Hepatocyte (in vitro differentiated cells): ENCODE measurements at regions not wholly inside any gene's neighbourhood (a gene's known extent, or its start where the extent isn't known, plus 50 kb on each side); places are given as distances from the start of the nearest gene placed in this dataset.

Source experiments
- DNase-seq: peaks from one replicate; pipeline ENCODE4 v3.0.0-alpha.2; 2016; ENCODE audit warnings: low spot score
- H2AFZ ChIP-seq: fragments of 200-600 bp; sonication (generic); 2 replicates; pipeline ENCODE4 v1.6.0; 2016; ENCODE audit warnings: antibody characterized with exemption, mild to moderate bottlenecking
- H3K27ac ChIP-seq: fragments of 200-600 bp; sonication (generic); 2 replicates; pipeline ENCODE4 v1.5.1; 2016; ENCODE audit warnings: mild to moderate bottlenecking
- H3K27me3 ChIP-seq: fragments of 200-600 bp; sonication (generic); 2 replicates; pipeline ENCODE4 v1.6.1; 2016
- H3K36me3 ChIP-seq: fragments of 200-600 bp; sonication (generic); replicated peaks from 2 replicates; pipeline ENCODE4 v1.5.1; 2016; ENCODE audit warnings: low read depth; ENCODE audit not compliant: insufficient read depth
- H3K4me1 ChIP-seq: fragments of 200-600 bp; sonication (generic); 2 replicates; pipeline ENCODE4 v1.5.1; 2016; ENCODE audit warnings: mild to moderate bottlenecking, moderate library complexity; ENCODE audit not compliant: insufficient read depth
- H3K4me2 ChIP-seq: fragments of 200-600 bp; sonication (generic); 2 replicates; pipeline ENCODE4 v1.6.0; 2016
- H3K4me3 ChIP-seq: fragments of 200-600 bp; sonication (generic); 2 replicates; pipeline ENCODE4 v1.5.1; 2016; ENCODE audit warnings: mild to moderate bottlenecking
- H3K79me2 ChIP-seq: fragments of 200-600 bp; sonication (generic); 2 replicates; pipeline ENCODE4 v1.6.0; 2017; ENCODE audit warnings: mild to moderate bottlenecking
- H3K9me2 ChIP-seq: fragments of 200-600 bp; sonication (generic); replicated peaks from 2 replicates; pipeline ENCODE4 v1.6.0; 2017; ENCODE audit warnings: mild to moderate bottlenecking; ENCODE audit not compliant: insufficient read depth
- H3K9me3 ChIP-seq: fragments of 200-600 bp; sonication (generic); 2 replicates; pipeline ENCODE4 v1.5.1; 2016; ENCODE audit warnings: low read depth, mild to moderate bottlenecking
- H4K20me1 ChIP-seq: fragments of 200-600 bp; sonication (generic); 2 replicates; pipeline ENCODE4 v1.6.0; 2016; ENCODE audit warnings: mild to moderate bottlenecking; ENCODE audit not compliant: insufficient read depth, poor library complexity, severe bottlenecking
- EZH2 ChIP-seq: fragments of 200-600 bp; sonication (generic); IDR thresholded peaks from 2 replicates; pipeline ENCODE4 v1.6.1; 2016; ENCODE audit warnings: antibody characterized with exemption, mild to moderate bottlenecking, borderline replicate concordance
- EZH2phosphoT487 ChIP-seq: fragments of 200-600 bp; sonication (generic); IDR thresholded peaks from one replicate; pipeline ENCODE4 v1.6.1; 2018; ENCODE audit warnings: antibody characterized with exemption, mild to moderate bottlenecking, low read depth, moderate library complexity; ENCODE audit not compliant: unreplicated experiment, severe bottlenecking
- WGBS: methylation state at CpG from one replicate; pipeline ENCODE4 v1.1.6; 2016; ENCODE audit warnings: low lambda C conversion rate; ENCODE audit errors: missing lambda C conversion rate; 5-methylcytosine and 5-hydroxymethylcytosine counted together
- TF ChIP-seq, protein P1 (sequence below): fragments of 200-600 bp; sonication (generic); IDR thresholded peaks from 2 replicates; pipeline ENCODE4 v1.5.1; 2016; ENCODE audit warnings: antibody characterized with exemption, mild to moderate bottlenecking; ENCODE audit not compliant: poor library complexity

- Histone ChIP-seq H3K4me2 (no peak overlapping the region), H3K36me3 (no peaks in the 10 kb centered on the region), H3K4me1 (no peaks in the 10 kb centered on the region), H4K20me1 (no peaks in the 10 kb centered on the region), H3K9me3 (no peaks in the 10 kb centered on the region), H3K27me3 (no peaks in the 10 kb centered on the region), H3K27ac (no peak overlapping the region), H2AFZ (no peak overlapping the region), H3K79me2 (no peaks in the 10 kb centered on the region), H3K9me2 (no peaks in the 10 kb centered on the region), H3K4me3 (no peak overlapping the region)
- WGBS = 71% methylated on average over 7 of the region's 7 CpGs
- peak; percentile 79 for DNase-seq
- TF ChIP-seq EZH2phosphoT487 (no peak), EZH2 (no peak)
- TF ChIP-seq, protein P1, sequence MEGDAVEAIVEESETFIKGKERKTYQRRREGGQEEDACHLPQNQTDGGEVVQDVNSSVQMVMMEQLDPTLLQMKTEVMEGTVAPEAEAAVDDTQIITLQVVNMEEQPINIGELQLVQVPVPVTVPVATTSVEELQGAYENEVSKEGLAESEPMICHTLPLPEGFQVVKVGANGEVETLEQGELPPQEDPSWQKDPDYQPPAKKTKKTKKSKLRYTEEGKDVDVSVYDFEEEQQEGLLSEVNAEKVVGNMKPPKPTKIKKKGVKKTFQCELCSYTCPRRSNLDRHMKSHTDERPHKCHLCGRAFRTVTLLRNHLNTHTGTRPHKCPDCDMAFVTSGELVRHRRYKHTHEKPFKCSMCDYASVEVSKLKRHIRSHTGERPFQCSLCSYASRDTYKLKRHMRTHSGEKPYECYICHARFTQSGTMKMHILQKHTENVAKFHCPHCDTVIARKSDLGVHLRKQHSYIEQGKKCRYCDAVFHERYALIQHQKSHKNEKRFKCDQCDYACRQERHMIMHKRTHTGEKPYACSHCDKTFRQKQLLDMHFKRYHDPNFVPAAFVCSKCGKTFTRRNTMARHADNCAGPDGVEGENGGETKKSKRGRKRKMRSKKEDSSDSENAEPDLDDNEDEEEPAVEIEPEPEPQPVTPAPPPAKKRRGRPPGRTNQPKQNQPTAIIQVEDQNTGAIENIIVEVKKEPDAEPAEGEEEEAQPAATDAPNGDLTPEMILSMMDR = no peak
Observed at GRCh38 chr17:73705594-73705993, 61.3 kb upstream of the SDK2 start.

GRCh38 chr17:73706428-73706827 lies 62.2 kb upstream of the SDK2 start:
- H3K9me2 ChIP-seq = no peaks in the 10 kb centered on the region
- no peaks in the 10 kb centered on the region for H4K20me1 ChIP-seq
- H3K4me2 ChIP-seq = no peak overlapping the region
- no peaks in the 10 kb centered on the region for H3K79me2 ChIP-seq
- no peak overlapping the region for H3K27ac ChIP-seq
- no peaks in the 10 kb centered on the region for H3K36me3 ChIP-seq
- no peaks in the 10 kb centered on the region for H3K27me3 ChIP-seq
- 90% methylated on average over 12 of the region's 12 CpGs for WGBS
- H3K4me3 ChIP-seq = no peak overlapping the region
- no peak overlapping the region for H2AFZ ChIP-seq
- no peaks in the 10 kb centered on the region for H3K9me3 ChIP-seq
- TF ChIP-seq, protein P1 = no peak
- no peak for TF ChIP-seq EZH2phosphoT487
- no peak for TF ChIP-seq EZH2
- no peak for DNase-seq
- H3K4me1 ChIP-seq = no peaks in the 10 kb centered on the region

DNA sequence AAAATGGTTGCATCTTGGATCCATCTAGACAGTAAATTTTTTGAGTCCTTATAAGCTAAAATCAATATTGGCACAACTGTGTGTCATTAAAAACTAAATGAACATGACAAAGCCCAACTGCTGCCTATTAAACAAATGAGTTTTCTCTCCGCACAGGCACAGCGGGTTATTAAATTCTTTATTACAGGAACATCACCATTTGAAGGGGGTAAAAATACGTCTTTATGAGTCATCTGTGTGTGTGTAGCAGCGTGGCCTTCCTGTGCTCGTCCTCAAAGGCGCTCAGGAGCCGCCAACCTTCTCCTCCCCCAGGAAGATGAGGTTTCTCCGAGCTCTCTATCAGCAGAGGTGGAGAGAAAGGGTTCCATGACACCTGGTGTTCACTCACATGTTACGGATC lies 62.6 kb upstream of the SDK2 start:
- DNase-seq = no peak
- H3K4me2 ChIP-seq = no peak overlapping the region
- no peak overlapping the region for H3K4me3 ChIP-seq
- 79% methylated on average over 9 of the region's 9 CpGs for WGBS
- H3K4me1 ChIP-seq = no peaks in the 10 kb centered on the region
- no peak for TF ChIP-seq EZH2phosphoT487
- no peak for TF ChIP-seq EZH2
- TF ChIP-seq, protein P1 = no peak
- no peaks in the 10 kb centered on the region for H3K27me3 ChIP-seq
- no peaks in the 10 kb centered on the region for H3K9me3 ChIP-seq
- no peaks in the 10 kb centered on the region for H3K36me3 ChIP-seq
- H3K9me2 ChIP-seq = no peaks in the 10 kb centered on the region
- no peak overlapping the region for H2AFZ ChIP-seq
- no peak overlapping the region for H3K27ac ChIP-seq
- H4K20me1 ChIP-seq = no peaks in the 10 kb centered on the region
- H3K79me2 ChIP-seq = no peaks in the 10 kb centered on the region

- H3K36me3 ChIP-seq = no peaks in the 10 kb centered on the region
- no peak for DNase-seq
- no peak overlapping the region for H3K4me2 ChIP-seq
- H4K20me1 ChIP-seq = no peaks in the 10 kb centered on the region
- no peak overlapping the region for H3K4me3 ChIP-seq
- H2AFZ ChIP-seq = no peak overlapping the region
- 94% methylated on average over 4 of the region's 4 CpGs for WGBS
- no peaks in the 10 kb centered on the region for H3K27me3 ChIP-seq
- H3K9me3 ChIP-seq = no peaks in the 10 kb centered on the region
- H3K27ac ChIP-seq = no peak overlapping the region
- TF ChIP-seq EZH2 (no peak), EZH2phosphoT487 (no peak)
- TF ChIP-seq, protein P1 = no peak
- H3K79me2 ChIP-seq = no peaks in the 10 kb centered on the region
- no peaks in the 10 kb centered on the region for H3K9me2 ChIP-seq
- no peaks in the 10 kb centered on the region for H3K4me1 ChIP-seq
Observed at GRCh38 chr17:73707358-73707757, 63.1 kb upstream of the SDK2 start.
